Breast epithelium (tissue), 4 donors: ENCODE measurements at regions not wholly inside any gene's neighbourhood (a gene's known extent, or its start where the extent isn't known, plus 50 kb on each side); places are given as distances from the start of the nearest gene placed in this dataset.

Experiments used
- DNase-seq, 2 donors: peaks; one replicate each; pipeline ENCODE4 v3.0.0-alpha.2; 2019; ENCODE audit warnings: low spot score in 2 of 2
- H3K27ac ChIP-seq, 2 donors: fragments of 200-600 bp; sonication (generic) in 1 of 2; one replicate each; pipeline ENCODE4 v1.5.1; 2016 to 2019; ENCODE audit warnings: mild to moderate bottlenecking in 1 of 2
- H3K27me3 ChIP-seq, 2 donors: fragments of 200-600 bp; sonication (generic) in 1 of 2; one replicate each; pipeline versions ENCODE4 v1.5.1 to v1.6.0; 2017 to 2019; ENCODE audit warnings: control low read depth in 1 of 2, mild to moderate bottlenecking in 1 of 2
- H3K36me3 ChIP-seq: fragments of 200-600 bp; one replicate; pipeline ENCODE4 v1.5.1; 2019
- H3K4me1 ChIP-seq, 2 donors: fragments of 200-600 bp; sonication (generic); one replicate each; pipeline ENCODE4 v1.5.1; 2016 to 2019; ENCODE audit warnings: control low read depth in 1 of 2
- H3K4me3 ChIP-seq, 3 donors: fragments of 200-600 bp; sonication (generic); 1 replicate in 2 of 3; 2 replicates in 1 of 3; pipeline ENCODE4 v1.5.1; 2016 to 2019; ENCODE audit warnings: mild to moderate bottlenecking in 3 of 3, moderate library complexity in 2 of 3
- H3K9me3 ChIP-seq, 2 donors: fragments of 200-600 bp; sonication (generic) in 1 of 2; one replicate each; pipeline ENCODE4 v1.5.1; 2016 to 2019; ENCODE audit warnings: control low read depth in 1 of 2
- POLR2A ChIP-seq: fragments of 450-650 bp; IDR thresholded peaks from one replicate; pipeline ENCODE4 v1.6.1; 2016; ENCODE audit warnings: antibody characterized with exemption, mild to moderate bottlenecking, moderate library complexity
- POLR2AphosphoS5 ChIP-seq, 3 donors: sonication (generic); formaldehyde crosslinking; IDR thresholded peaks; one replicate each; pipeline ENCODE4 v1.6.1; 2017; ENCODE audit warnings: antibody characterized with exemption in 3 of 3
- intact Hi-C: fragments of 100-400 bp; cut with DNase I; formaldehyde crosslinking; loops from one replicate; pipeline ENCODE4 v1.15.1; 2023; ENCODE audit warnings: low total_unique reads
- TF ChIP-seq, protein P1 (sequence below), 3 donors: fragments of 450-650 bp; IDR thresholded peaks; one replicate each; pipeline ENCODE4 v1.5.1; 2016 to 2017; ENCODE audit warnings: antibody characterized with exemption in 3 of 3, mild to moderate bottlenecking in 3 of 3, moderate library complexity in 3 of 3

DNA sequence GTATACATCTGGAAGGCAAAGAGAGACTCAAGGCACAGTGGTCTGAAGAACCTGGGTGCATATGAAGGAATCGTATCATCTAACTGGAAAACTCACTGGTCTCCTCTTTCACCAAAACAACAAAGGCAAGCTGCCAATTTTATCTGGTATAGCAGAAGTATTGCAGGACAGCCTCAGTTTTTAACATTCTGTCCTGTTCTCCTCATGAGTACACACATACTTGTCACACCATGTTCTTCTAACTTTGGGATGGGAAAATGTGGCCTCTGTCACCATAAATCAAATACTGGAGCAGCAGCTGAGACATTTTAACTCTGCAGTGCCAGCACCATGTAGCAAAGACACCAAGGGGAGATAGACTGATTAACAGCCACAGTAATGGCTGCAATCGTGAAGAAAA, 199.1 kb upstream of the CNR1 start:
- Histone ChIP-seq H3K4me1 (no peaks in the 10 kb centered on the region), H3K27ac (no peak overlapping the region), H3K4me3 (no peak overlapping the region), H3K9me3 (no peaks in the 10 kb centered on the region), H3K36me3 (no peaks in the 10 kb centered on the region), H3K27me3 (no peaks in the 10 kb centered on the region)
- TF ChIP-seq POLR2A = no peak
- peak in 1 of 3 donors; percentile 41 for TF ChIP-seq POLR2AphosphoS5 (IDR thresholded peaks at IDR 0.05)
- intact Hi-C loops = no loop called here
- DNase-seq = no peak

DNA sequence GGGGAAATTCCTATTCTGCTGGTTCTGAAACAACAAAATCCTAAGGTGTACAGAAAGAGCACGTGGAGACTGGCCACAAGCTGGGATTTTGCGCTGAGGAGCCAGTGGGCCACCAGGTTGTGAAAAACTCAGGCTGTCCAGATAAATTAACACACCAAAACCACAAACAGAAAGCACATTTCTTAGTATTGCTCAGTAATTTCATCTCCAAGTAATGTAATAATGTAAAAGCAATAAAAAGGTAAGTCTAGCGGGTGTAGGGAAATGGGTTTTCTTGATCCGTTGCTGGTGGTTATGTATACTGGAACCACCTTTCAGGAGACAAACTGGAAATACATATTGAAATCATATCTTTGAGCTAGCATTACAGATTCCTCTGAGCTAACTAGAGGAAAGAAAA, 195.6 kb upstream of the CNR1 start:
- Histone ChIP-seq H3K27me3 (no peaks in the 10 kb centered on the region), H3K36me3 (no peaks in the 10 kb centered on the region), H3K27ac (no peak overlapping the region), H3K4me1 (no peaks in the 10 kb centered on the region), H3K4me3 (no peak overlapping the region), H3K9me3 (no peaks in the 10 kb centered on the region)
- DNase-seq = no peak
- TF ChIP-seq POLR2AphosphoS5 (IDR thresholded peaks at IDR 0.05) = no peak
- TF ChIP-seq, protein P1, sequence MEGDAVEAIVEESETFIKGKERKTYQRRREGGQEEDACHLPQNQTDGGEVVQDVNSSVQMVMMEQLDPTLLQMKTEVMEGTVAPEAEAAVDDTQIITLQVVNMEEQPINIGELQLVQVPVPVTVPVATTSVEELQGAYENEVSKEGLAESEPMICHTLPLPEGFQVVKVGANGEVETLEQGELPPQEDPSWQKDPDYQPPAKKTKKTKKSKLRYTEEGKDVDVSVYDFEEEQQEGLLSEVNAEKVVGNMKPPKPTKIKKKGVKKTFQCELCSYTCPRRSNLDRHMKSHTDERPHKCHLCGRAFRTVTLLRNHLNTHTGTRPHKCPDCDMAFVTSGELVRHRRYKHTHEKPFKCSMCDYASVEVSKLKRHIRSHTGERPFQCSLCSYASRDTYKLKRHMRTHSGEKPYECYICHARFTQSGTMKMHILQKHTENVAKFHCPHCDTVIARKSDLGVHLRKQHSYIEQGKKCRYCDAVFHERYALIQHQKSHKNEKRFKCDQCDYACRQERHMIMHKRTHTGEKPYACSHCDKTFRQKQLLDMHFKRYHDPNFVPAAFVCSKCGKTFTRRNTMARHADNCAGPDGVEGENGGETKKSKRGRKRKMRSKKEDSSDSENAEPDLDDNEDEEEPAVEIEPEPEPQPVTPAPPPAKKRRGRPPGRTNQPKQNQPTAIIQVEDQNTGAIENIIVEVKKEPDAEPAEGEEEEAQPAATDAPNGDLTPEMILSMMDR (IDR thresholded peaks at IDR 0.05) = no peak
- no peak for TF ChIP-seq POLR2A
- intact Hi-C loops = no loop called here

DNA sequence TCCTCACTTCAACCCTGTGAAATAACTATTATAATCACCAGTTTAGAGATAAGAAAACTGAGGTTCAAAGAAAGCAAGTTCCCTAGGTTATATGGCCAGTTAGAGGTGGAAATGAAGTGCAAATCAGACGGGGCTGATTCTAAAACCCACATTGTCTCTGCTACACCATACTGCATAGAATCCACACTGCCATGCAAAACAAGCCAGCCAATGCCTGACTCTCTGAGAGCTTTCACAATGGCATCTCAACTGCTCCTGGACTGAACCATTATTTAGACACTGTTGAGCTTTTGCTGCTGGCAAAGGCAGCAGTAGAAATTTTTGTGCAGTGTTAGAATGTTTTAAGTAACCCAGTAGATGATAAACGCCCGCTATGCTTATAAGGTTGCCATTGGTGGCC, 195.2 kb upstream of the CNR1 start:
- TF ChIP-seq POLR2A = no peak
- TF ChIP-seq, protein P1 (IDR thresholded peaks at IDR 0.05) = no peak
- no peak for TF ChIP-seq POLR2AphosphoS5 (IDR thresholded peaks at IDR 0.05)
- intact Hi-C loops = no loop called here
- Histone ChIP-seq H3K27me3 (no peaks in the 10 kb centered on the region), H3K4me1 (no peaks in the 10 kb centered on the region), H3K36me3 (no peaks in the 10 kb centered on the region), H3K9me3 (no peaks in the 10 kb centered on the region), H3K4me3 (no peak overlapping the region), H3K27ac (no peak overlapping the region)
- no peak for DNase-seq

DNA sequence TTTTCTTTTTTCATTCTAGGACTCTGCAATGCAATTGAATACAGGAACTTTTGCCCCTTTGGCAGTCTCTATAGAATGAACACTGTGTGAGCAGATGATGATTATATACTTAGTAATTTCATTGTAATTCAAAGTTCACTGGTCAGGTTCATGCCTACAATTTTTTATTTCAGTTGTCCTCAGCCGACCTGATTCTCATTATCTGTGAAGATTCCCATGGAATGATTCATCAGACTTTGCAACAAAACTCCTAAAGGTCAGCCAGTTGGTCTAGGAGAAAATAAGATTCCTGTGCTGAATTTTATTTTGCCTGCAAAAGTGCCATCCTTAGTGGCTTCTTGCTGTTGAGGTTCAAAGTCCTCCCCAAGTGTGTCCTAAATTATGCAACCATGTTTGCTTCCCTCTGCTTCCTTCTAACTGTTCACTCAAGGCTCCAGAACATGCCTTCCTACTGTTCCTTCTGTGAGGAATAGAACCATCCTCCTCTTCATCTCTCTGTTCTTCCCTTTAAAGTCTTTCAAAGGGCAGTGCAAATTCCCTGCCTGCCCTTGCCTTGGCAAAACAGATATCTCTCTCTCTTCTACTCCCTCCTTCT, 194.2 kb upstream of the CNR1 start:
- TF ChIP-seq POLR2AphosphoS5 (IDR thresholded peaks at IDR 0.05) = no peak
- TF ChIP-seq POLR2A = no peak
- TF ChIP-seq, protein P1 (IDR thresholded peaks at IDR 0.05) = no peak
- H3K27ac ChIP-seq = no peak overlapping the region
- H3K9me3 ChIP-seq = no peaks in the 10 kb centered on the region
- H3K36me3 ChIP-seq = no peaks in the 10 kb centered on the region
- no peaks in the 10 kb centered on the region for H3K27me3 ChIP-seq
- intact Hi-C loops = no loop called here
- DNase-seq = no peak
- H3K4me1 ChIP-seq = no peaks in the 10 kb centered on the region
- H3K4me3 ChIP-seq = no peak overlapping the region

DNA sequence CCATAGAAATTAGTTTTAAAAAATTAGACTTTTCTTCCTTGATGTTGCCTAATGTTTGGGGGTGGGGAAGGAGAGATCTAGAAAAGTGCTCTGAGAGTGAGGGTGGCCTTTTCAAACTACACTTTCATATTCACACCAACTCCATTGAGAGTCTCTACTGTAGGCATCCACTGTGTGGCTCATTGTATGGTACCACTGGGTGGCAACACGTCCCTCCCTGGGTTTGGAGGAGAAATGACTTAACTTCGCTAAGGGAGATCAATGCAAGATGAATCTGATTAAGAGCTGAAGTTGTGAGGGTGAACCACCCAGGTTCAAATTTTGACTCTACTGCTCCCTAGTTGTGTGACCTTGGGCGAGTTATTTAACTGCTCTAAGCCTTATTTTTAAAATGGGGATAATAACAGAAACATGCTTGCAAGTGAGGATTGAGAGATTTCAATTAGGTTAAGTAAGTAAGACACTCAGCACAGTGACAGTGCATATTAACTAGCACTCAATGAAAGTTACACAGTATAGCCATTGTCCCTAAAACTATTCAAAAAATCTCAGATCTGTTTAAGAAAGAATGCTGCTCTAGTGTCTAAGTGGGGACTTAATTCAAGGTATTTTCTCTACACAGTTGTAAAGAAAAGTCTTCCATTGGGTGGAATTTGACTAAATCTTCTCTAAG, 193.5 kb upstream of the CNR1 start:
- H3K36me3 ChIP-seq = no peaks in the 10 kb centered on the region
- H3K27ac ChIP-seq = no peak overlapping the region
- intact Hi-C loops = no loop called here
- DNase-seq = no peak
- TF ChIP-seq, protein P1 (IDR thresholded peaks at IDR 0.05) = no peak
- TF ChIP-seq POLR2A (no peak), POLR2AphosphoS5 (IDR thresholded peaks at IDR 0.05) (no peak)
- no peaks in the 10 kb centered on the region for H3K4me1 ChIP-seq
- no peaks in the 10 kb centered on the region for H3K9me3 ChIP-seq
- H3K4me3 ChIP-seq = no peak overlapping the region
- H3K27me3 ChIP-seq = no peaks in the 10 kb centered on the region
